IMR-90 (cell line): ENCODE measurements at regions not wholly inside any gene's neighbourhood (a gene's known extent, or its start where the extent isn't known, plus 50 kb on each side); places are given as distances from the start of the nearest gene placed in this dataset.

ENCODE experiments used
- ATAC-seq: fragments of 200-7000 bp; cut with Tn5 transposase; 2 replicates; pipeline ENCODE4 v1.9.1; 2020; ENCODE audit warnings: low read depth, mild to moderate bottlenecking, moderate library complexity
- BruUV-seq: library from RNA; stranded (reverse); fragments of 400-500 nt; replicated peaks from 2 replicates; lab custom pipeline; 2021; lab: Mats Ljungman, UMichigan
- CTCF ChIA-PET: fragments of 300-600 bp; formaldehyde crosslinking; extraction: SDS; loops from one replicate; lab custom pipeline; 2021; ENCODE audit warnings: antibody characterized with exemption; lab: Yijun Ruan, JAX
- POLR2A ChIA-PET: fragments of 300-600 bp; sonication (Branson Sonifier 250); formaldehyde crosslinking; loops from one replicate; lab custom pipeline; 2022; ENCODE audit warnings: antibody characterized with exemption; ENCODE audit not compliant: unreplicated experiment; lab: Charles Lee
- DNase-seq: peaks from one replicate; pipeline ENCODE4 v3.0.0; 2013
- H2AFZ ChIP-seq: replicated peaks from 2 replicates; pipeline ENCODE3; 2013; ENCODE audit warnings: low read length, mild to moderate bottlenecking; ENCODE audit not compliant: poor library complexity
- H2AK5ac ChIP-seq: 2 replicates; pipeline ENCODE4 v1.6.1; 2013; ENCODE audit warnings: low read depth, low read length, inconsistent platforms
- H2AK9ac ChIP-seq: replicated peaks from 2 replicates; pipeline ENCODE3; 2013; ENCODE audit warnings: mild to moderate bottlenecking, low read depth, low read length, moderate library complexity; ENCODE audit not compliant: poor library complexity
- H2BK120ac ChIP-seq: 2 replicates; pipeline ENCODE4 v1.6.1; 2013; ENCODE audit warnings: low read depth, low read length, inconsistent platforms
- H2BK15ac ChIP-seq: 3 replicates; pipeline ENCODE4 v1.6.1; 2013; ENCODE audit warnings: low read depth, low read length, inconsistent platforms
- H2BK20ac ChIP-seq: 2 replicates; pipeline ENCODE4 v1.6.1; 2013; ENCODE audit warnings: low read depth, mild to moderate bottlenecking, inconsistent platforms, low read length, moderate library complexity
- H2BK5ac ChIP-seq: 2 replicates; pipeline ENCODE4 v1.6.1; 2013; ENCODE audit warnings: mild to moderate bottlenecking, low read depth, low read length, inconsistent platforms; ENCODE audit not compliant: poor library complexity, severe bottlenecking
- H3K14ac ChIP-seq: replicated peaks from 2 replicates; pipeline ENCODE4 v1.6.1; 2013; ENCODE audit warnings: low read depth, low read length, inconsistent platforms
- H3K18ac ChIP-seq: 2 replicates; pipeline ENCODE4 v1.6.1; 2013; ENCODE audit warnings: low read depth, low read length, control low read depth
- H3K23ac ChIP-seq: 2 replicates; pipeline ENCODE4 v1.6.1; 2013; ENCODE audit warnings: low read depth, low read length, inconsistent platforms
- H3K27ac ChIP-seq: 2 replicates; pipeline ENCODE4 v1.5.1; 2013; ENCODE audit warnings: mild to moderate bottlenecking, control low read depth, low read length; ENCODE audit not compliant: insufficient read depth
- H3K27me3 ChIP-seq: 2 replicates; pipeline ENCODE4 v1.6.1; 2013; ENCODE audit warnings: low read length; ENCODE audit not compliant: control insufficient read depth, insufficient read depth
- H3K36me3 ChIP-seq: 2 replicates; pipeline ENCODE4 v1.6.1; 2013; ENCODE audit warnings: low read length, mixed read lengths; ENCODE audit not compliant: control insufficient read depth, insufficient read depth
- H3K4ac ChIP-seq: 2 replicates; pipeline ENCODE4 v1.6.1; 2013; ENCODE audit warnings: low read depth, low read length, inconsistent platforms
- H3K4me1 ChIP-seq: 2 replicates; pipeline ENCODE4 v1.6.1; 2013; ENCODE audit warnings: low read length, mixed read lengths; ENCODE audit not compliant: control insufficient read depth, insufficient read depth
- H3K4me2 ChIP-seq: 2 replicates; pipeline ENCODE4 v1.6.1; 2013; ENCODE audit warnings: low read depth, mild to moderate bottlenecking, control low read depth, low read length, moderate library complexity
- H3K4me3 ChIP-seq: 2 replicates; pipeline ENCODE4 v1.5.1; 2013; ENCODE audit warnings: low read depth, mild to moderate bottlenecking, control low read depth, low read length, moderate library complexity; ENCODE audit not compliant: insufficient read depth
- H3K56ac ChIP-seq: 2 replicates; pipeline ENCODE4 v1.6.1; 2013; ENCODE audit warnings: low read length, inconsistent platforms; ENCODE audit not compliant: insufficient read depth; ENCODE audit errors: extremely low read depth
- H3K79me1 ChIP-seq, 2 experiments: 2 replicates each; pipeline ENCODE4 v1.6.1; 2013; ENCODE audit warnings: low read length in 2 of 2, inconsistent platforms in 1 of 2, low read depth in 1 of 2
- H3K9ac ChIP-seq: 2 replicates; pipeline ENCODE4 v1.6.1; 2013; ENCODE audit warnings: low read depth, low read length, control low read depth
- H3K9me1 ChIP-seq: 2 replicates; pipeline ENCODE4 v1.6.1; 2013; ENCODE audit warnings: low read length, inconsistent platforms; ENCODE audit not compliant: insufficient read depth
- H3K9me3 ChIP-seq: 2 replicates; pipeline ENCODE4 v1.6.1; 2013; ENCODE audit warnings: low read length; ENCODE audit not compliant: control insufficient read depth, insufficient read depth
- H4K20me1 ChIP-seq: 2 replicates; pipeline ENCODE4 v1.6.1; 2013; ENCODE audit warnings: low read length, inconsistent platforms; ENCODE audit not compliant: insufficient read depth
- H4K5ac ChIP-seq: 2 replicates; pipeline ENCODE4 v1.6.1; 2013; ENCODE audit warnings: mild to moderate bottlenecking, low read depth, low read length, control low read depth
- H4K8ac ChIP-seq, 2 experiments: 2 replicates each; pipeline ENCODE4 v1.6.1; 2013; ENCODE audit warnings: low read depth in 2 of 2, low read length in 2 of 2, control low read depth in 1 of 2, inconsistent platforms in 1 of 2
- H4K91ac ChIP-seq: 2 replicates; pipeline ENCODE4 v1.6.1; 2013; ENCODE audit warnings: low read depth, low read length, inconsistent platforms; ENCODE audit not compliant: insufficient read depth
- BHLHE40 ChIP-seq: fragments of 150-350 bp; IDR thresholded peaks from 2 replicates; pipeline ENCODE4 v1.6.1; 2016; ENCODE audit warnings: mild to moderate bottlenecking, low read depth, low read length
- CEBPB ChIP-seq: IDR thresholded peaks from 2 replicates; pipeline ENCODE4 v1.6.1; 2012; ENCODE audit warnings: low read depth, low read length, improper control_type of control experiment
- ELK1 ChIP-seq: fragments of 150-350 bp; IDR thresholded peaks from 2 replicates; pipeline ENCODE4 v1.6.1; 2016; ENCODE audit warnings: low read depth, mild to moderate bottlenecking, low read length, moderate library complexity, borderline replicate concordance
- FOS ChIP-seq: fragments of 150-350 bp; IDR thresholded peaks from 2 replicates; pipeline ENCODE4 v1.6.1; 2016; ENCODE audit warnings: low read depth, low read length
- MAFK ChIP-seq: IDR thresholded peaks from 2 replicates; pipeline ENCODE4 v1.6.1; 2012; ENCODE audit warnings: low read depth, low read length, improper control_type of control experiment
- MAZ ChIP-seq: IDR thresholded peaks from 2 replicates; pipeline ENCODE4 v1.6.1; 2012; ENCODE audit warnings: low read depth, mild to moderate bottlenecking, low read length, improper control_type of control experiment, moderate library complexity, borderline replicate concordance
- MXI1 ChIP-seq: IDR thresholded peaks from 2 replicates; pipeline ENCODE4 v1.6.1; 2012; ENCODE audit warnings: low read depth, mild to moderate bottlenecking, low read length, moderate library complexity, borderline replicate concordance
- NFE2L2 ChIP-seq: fragments of 150-350 bp; IDR thresholded peaks from 2 replicates; pipeline ENCODE4 v1.6.1; 2016; ENCODE audit warnings: low read depth, mild to moderate bottlenecking, low read length
- POLR2A ChIP-seq: IDR thresholded peaks from 2 replicates; pipeline ENCODE4 v1.6.1; 2012; ENCODE audit warnings: mild to moderate bottlenecking, low read depth, low read length
- SMC3 ChIP-seq: fragments of 150-350 bp; IDR thresholded peaks from 2 replicates; pipeline ENCODE4 v1.6.1; 2016; ENCODE audit warnings: low read depth, mild to moderate bottlenecking, antibody characterized with exemption, low read length, moderate library complexity
- WGBS, 2 experiments: methylation state at CpG; one replicate each; pipeline versions ENCODE4 v1.1.5 to v1.1.7; 2013; ENCODE audit warnings: missing lambda C conversion rate in 2 of 2; ENCODE audit not compliant: insufficient read length in 1 of 2; ENCODE audit errors: extremely low coverage in 2 of 2; 5-methylcytosine and 5-hydroxymethylcytosine counted together
- dilution Hi-C: fragments of 300-500 bp; cut with HindIII; formaldehyde crosslinking; loops from one replicate; pipeline ENCODE4 v1.14.3; 2018; ENCODE audit warnings: low sequenced_read_pairs; ENCODE audit not compliant: unreplicated experiment
- in situ Hi-C: fragments of 300-500 bp; cut with MboI; formaldehyde crosslinking; loops from 3 replicates; pipeline ENCODE4 v1.14.3; 2019; ENCODE audit warnings: low sequenced_read_pairs, inconsistent platforms, mixed read lengths
- intact Hi-C: fragments of 100-400 bp; cut with micrococcal nuclease; formaldehyde crosslinking; loops from 2 replicates; pipeline ENCODE4 v1.10.0; 2022
- TF ChIP-seq, protein P1 (sequence below): fragments of 150-350 bp; IDR thresholded peaks from 2 replicates; pipeline ENCODE4 v1.6.1; 2017; ENCODE audit warnings: mild to moderate bottlenecking, antibody characterized with exemption, low read length, low read depth

DNA sequence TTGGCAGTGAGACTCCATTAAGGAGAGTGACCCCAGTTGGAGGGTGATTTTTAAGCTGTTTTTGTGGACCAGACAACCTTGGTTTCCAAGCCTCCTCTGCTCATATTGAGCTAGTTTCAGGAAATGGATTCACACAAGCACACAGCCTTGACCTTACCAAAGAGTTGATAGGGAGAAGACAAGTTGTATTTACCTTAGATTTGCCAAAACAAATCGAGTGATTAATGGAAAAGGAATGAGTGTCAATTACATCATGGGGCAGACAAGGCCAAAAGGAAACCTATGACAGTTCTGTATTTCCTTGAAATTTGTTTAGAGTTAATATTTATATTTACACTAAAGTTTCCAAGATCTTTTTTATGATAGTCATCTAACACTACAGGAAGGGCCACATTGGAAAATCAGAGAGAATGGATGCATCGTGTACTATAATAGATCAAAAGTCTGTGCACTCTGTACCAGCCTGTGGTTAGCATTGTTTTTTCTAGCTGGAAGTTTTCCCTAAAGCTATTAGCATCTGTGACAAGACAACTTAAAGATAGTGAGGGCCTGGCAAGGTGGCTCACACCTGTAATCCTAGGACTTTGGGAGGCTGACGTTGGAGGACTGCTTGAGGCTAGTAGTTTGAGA is 86.0 kb upstream of the FER start:
- no peak overlapping the region for H3K4me2 ChIP-seq
- no peak overlapping the region; the same call in 1 of the 2 replicates for H3K56ac ChIP-seq
- H4K91ac ChIP-seq, result no peak overlapping the region
- BruUV-seq, result no TSS peak
- H3K4ac ChIP-seq, result no peak overlapping the region
- TF ChIP-seq POLR2A, result no peak
- TF ChIP-seq SMC3, result no peak
- no peak for TF ChIP-seq MAZ
- no peak for TF ChIP-seq MAFK
- TF ChIP-seq BHLHE40, result no peak
- TF ChIP-seq, protein P1, sequence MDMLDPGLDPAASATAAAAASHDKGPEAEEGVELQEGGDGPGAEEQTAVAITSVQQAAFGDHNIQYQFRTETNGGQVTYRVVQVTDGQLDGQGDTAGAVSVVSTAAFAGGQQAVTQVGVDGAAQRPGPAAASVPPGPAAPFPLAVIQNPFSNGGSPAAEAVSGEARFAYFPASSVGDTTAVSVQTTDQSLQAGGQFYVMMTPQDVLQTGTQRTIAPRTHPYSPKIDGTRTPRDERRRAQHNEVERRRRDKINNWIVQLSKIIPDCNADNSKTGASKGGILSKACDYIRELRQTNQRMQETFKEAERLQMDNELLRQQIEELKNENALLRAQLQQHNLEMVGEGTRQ, result no peak
- TF ChIP-seq ELK1, result no peak
- TF ChIP-seq NFE2L2, result no peak
- TF ChIP-seq FOS, result no peak
- no peak for TF ChIP-seq CEBPB
- TF ChIP-seq MXI1, result no peak
- H3K18ac ChIP-seq, result no peak overlapping the region
- H3K23ac ChIP-seq, result no peak overlapping the region
- dilution Hi-C loops, result no loop called here
- ChIA-PET POLR2A (no interaction called here), CTCF (interaction anchor here (1.0 to 2.1 kb wide), 2 partner anchors 19 to 191 kb away, joined by 3 to 8 read pairs; no protein-coding TSS in a partner anchor)
- in situ Hi-C loops, result no loop called here
- 100% methylated on average over 1 of the region's 3 CpGs; no CpG with 5 or more reads in 1 of the 2 experiments for WGBS, 2 experiments
- H3K27me3 ChIP-seq, result no peaks in the 10 kb centered on the region; the same call in 1 of the 2 replicates
- H3K27ac ChIP-seq, result no peak overlapping the region
- no peak overlapping the region for H2BK120ac ChIP-seq
- no peaks in the 10 kb centered on the region for H3K9me3 ChIP-seq
- H4K5ac ChIP-seq, result no peak overlapping the region
- no peak overlapping the region for H4K8ac ChIP-seq
- H2BK15ac ChIP-seq, result no peak overlapping the region
- no peak overlapping the region for H2BK5ac ChIP-seq
- no peak overlapping the region for H2AFZ ChIP-seq
- H2BK20ac ChIP-seq, result no peak overlapping the region; the same call in 1 of the 2 replicates
- peak; percentile 32; the same call in 1 of the 2 replicates for ATAC-seq
- H4K20me1 ChIP-seq, result no peaks in the 10 kb centered on the region
- H3K9me1 ChIP-seq, result no peaks in the 10 kb centered on the region
- intact Hi-C loops, result no loop called here
- H3K36me3 ChIP-seq, result no peaks in the 10 kb centered on the region
- no peak overlapping the region for H3K14ac ChIP-seq
- H3K4me1 ChIP-seq, result peaks cover 3% of the 10 kb centered on the region; the same call in 1 of the 2 replicates
- DNase-seq, result peak; percentile 47
- H2AK9ac ChIP-seq, result no peak overlapping the region
- no peak overlapping the region for H3K4me3 ChIP-seq
- H2AK5ac ChIP-seq, result no peak overlapping the region
- no peak overlapping the region for H3K9ac ChIP-seq
- no peaks in the 10 kb centered on the region for H3K79me1 ChIP-seq
